ENCODE measurements at regions not wholly inside any gene's neighbourhood (a gene's known extent, or its start where the extent isn't known, plus 50 kb on each side); places are given as distances from the start of the nearest gene placed in this dataset.

DNA sequence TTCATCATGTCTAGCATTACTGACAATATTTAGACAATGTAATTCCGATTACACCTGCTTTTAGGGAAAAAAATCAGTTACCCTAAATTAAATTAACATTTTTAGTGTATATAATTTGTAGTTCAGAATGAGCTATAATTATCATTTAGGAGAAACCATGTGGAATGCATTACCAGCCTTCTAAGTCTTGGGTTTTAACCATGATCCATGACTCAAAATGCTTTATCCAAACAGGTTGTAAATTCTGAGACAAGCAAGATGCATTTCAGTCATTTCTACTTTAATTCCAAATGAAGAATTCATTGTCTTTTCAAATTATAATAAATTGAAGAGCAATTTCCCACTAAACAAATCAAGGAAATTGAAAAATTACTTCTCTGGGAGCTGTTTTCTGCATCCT lies 243.7 kb upstream of the LRIG1 start:
- TF ChIP-seq, protein P1, sequence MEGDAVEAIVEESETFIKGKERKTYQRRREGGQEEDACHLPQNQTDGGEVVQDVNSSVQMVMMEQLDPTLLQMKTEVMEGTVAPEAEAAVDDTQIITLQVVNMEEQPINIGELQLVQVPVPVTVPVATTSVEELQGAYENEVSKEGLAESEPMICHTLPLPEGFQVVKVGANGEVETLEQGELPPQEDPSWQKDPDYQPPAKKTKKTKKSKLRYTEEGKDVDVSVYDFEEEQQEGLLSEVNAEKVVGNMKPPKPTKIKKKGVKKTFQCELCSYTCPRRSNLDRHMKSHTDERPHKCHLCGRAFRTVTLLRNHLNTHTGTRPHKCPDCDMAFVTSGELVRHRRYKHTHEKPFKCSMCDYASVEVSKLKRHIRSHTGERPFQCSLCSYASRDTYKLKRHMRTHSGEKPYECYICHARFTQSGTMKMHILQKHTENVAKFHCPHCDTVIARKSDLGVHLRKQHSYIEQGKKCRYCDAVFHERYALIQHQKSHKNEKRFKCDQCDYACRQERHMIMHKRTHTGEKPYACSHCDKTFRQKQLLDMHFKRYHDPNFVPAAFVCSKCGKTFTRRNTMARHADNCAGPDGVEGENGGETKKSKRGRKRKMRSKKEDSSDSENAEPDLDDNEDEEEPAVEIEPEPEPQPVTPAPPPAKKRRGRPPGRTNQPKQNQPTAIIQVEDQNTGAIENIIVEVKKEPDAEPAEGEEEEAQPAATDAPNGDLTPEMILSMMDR (IDR thresholded peaks at IDR 0.05), result no peak
- no peak for TF ChIP-seq ZFX (IDR thresholded peaks at IDR 0.05; ENCODE audit: borderline replicate concordance)
